ENCODE measurements at regions not wholly inside any gene's neighbourhood (a gene's known extent, or its start where the extent isn't known, plus 50 kb on each side); places are given as distances from the start of the nearest gene placed in this dataset.

GRCh38 chr1:168917796-168918195, 188.7 kb upstream of the ATP1B1 start:
- Histone ChIP-seq H3K4me1 (peaks cover 36% of the 10 kb centered on the region), H3K4me2 (no peak overlapping the region), H3K27ac (0 out of 6 replicates have a peak overlapping the region, but pooled peaks of 1 of the 2 experiments have one; percentile 23), H3K4me3 (no peak overlapping the region), H3K9me3 (no peaks in the 10 kb centered on the region)
- 88% methylated on average over 2 of the region's 2 CpGs for WGBS (ENCODE audit: missing lambda C conversion rate)
- TF ChIP-seq CHD4 (IDR thresholded peaks at IDR 0.05; ENCODE audit: borderline replicate concordance): no peak
- TF ChIP-seq HDAC2 (IDR thresholded peaks at IDR 0.05): no peak
- POLR2A ChIA-PET: no interaction called here
- DNase-seq (ENCODE audit: low read depth in 1 of 2, low spot score in 1 of 2): no peak
- FAIRE-seq: no peak
- no peak for ATAC-seq
- CTCF ChIA-PET: interaction anchor here (0.6 to 0.9 kb wide), 2 partner anchors 17 to 21 kb away, joined by 3 to 5 read pairs; no protein-coding TSS in a partner anchor

DNA sequence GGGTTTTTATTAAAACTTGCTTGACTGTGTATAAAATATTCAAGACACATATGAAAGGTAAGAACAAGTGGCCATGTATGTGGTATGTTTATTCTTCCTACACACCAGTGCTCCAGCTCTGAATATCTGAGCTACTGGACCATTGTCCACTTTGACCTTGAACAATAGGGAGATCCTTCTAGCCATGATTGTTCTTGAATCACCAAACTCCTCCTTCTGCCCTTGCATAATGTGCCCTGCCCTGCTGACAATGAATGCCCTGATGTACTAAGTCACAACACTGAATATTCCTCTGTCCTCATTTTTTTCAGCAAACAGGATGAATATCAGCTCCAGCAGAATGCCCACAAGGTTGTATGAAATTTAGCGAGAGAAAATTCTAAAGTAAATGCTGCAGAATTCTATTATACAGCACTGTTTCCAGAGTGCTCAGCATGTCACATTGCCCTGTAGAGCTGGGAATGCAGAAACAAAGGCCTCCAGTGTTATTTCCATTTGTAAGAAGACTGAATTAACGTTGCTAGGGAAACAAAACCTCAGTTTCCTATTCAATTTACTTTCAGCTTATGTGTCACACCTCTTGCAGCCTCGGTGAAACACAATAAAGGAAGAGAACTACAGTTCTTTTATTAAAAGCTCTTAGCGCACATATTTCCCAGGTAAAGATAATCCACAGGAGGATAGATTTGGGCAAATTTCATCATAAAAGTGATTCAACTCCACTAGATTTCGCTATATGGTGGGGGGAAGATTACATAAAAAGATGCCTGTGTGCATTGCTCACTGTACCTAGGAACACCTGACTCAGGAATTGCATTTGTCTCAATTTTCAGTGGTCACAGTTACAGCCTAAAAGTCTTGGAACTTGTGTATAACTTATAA, 187.4 kb upstream of the ATP1B1 start:
- ATAC-seq (no peak), FAIRE-seq (no peak), DNase-seq (ENCODE audit: low read depth in 1 of 2, low spot score in 1 of 2) (peak in 1 of 2 experiments; percentile 18)
- Histone ChIP-seq H3K4me2 (peak overlapping the region; percentile 27; the same call in 2 of the 3 replicates), H3K9me3 (no peaks in the 10 kb centered on the region), H3K4me1 (peaks cover 46% of the 10 kb centered on the region), H3K27ac (peak overlapping the region; percentile 11 to 14; a peak in 2 of 6 replicates), H3K4me3 (no peak overlapping the region)
- ChIA-PET CTCF (interaction anchor here (0.7 to 1.3 kb wide), 3 partner anchors 177 to 429 kb away, joined by 3 to 4 read pairs (median 4); no protein-coding TSS in a partner anchor), POLR2A (no interaction called here)
- no peak for TF ChIP-seq MAFK (IDR thresholded peaks at IDR 0.05; ENCODE audit: partially characterized antibody)
- TF ChIP-seq EP300 (IDR thresholded peaks at IDR 0.05): no peak
- no peak for TF ChIP-seq BHLHE40 (IDR thresholded peaks at IDR 0.05; ENCODE audit: low read depth, low read length)
- no peak for TF ChIP-seq HEYL (CRISPR knock-in tag; IDR thresholded peaks at IDR 0.05)
- no peak for TF ChIP-seq MAX (IDR thresholded peaks at IDR 0.05)
- no peak for TF ChIP-seq CBX8 (IDR thresholded peaks at IDR 0.05)
- no peak for TF ChIP-seq FOXS1 (CRISPR knock-in tag; IDR thresholded peaks at IDR 0.05)
- no peak for TF ChIP-seq PBX3 (IDR thresholded peaks at IDR 0.05)
- no peak for TF ChIP-seq RARB (CRISPR knock-in tag; IDR thresholded peaks at IDR 0.05)
- TF ChIP-seq MYC (IDR thresholded peaks at IDR 0.05; ENCODE audit: borderline replicate concordance, low read length): no peak
- TF ChIP-seq MAZ (IDR thresholded peaks at IDR 0.05; ENCODE audit: borderline replicate concordance, low read depth, low read length): no peak
- no peak for TF ChIP-seq ZC3H11A (IDR thresholded peaks at IDR 0.05)
- TF ChIP-seq E2F6 (IDR thresholded peaks at IDR 0.05; ENCODE audit: borderline replicate concordance, low read depth): no peak
- TF ChIP-seq RFX5 (IDR thresholded peaks at IDR 0.05): no peak
- no peak for TF ChIP-seq FOSL2 (IDR thresholded peaks at IDR 0.05)
- no peak for TF ChIP-seq FOSL2 (CRISPR knock-in tag; IDR thresholded peaks at IDR 0.05)
- WGBS (ENCODE audit: missing lambda C conversion rate): 87% methylated on average over 5 of the region's 5 CpGs

- ATAC-seq (peak; percentile 88 to 90), FAIRE-seq (peak; percentile 63)
- peak; percentile 16 to 41; a peak in 1 of 5 replicates for TF ChIP-seq EP300 (IDR thresholded peaks at IDR 0.05)
- 0 out of 3 replicates have a peak, but pooled peaks have one; percentile 8 for TF ChIP-seq SMC3 (IDR thresholded peaks at IDR 0.05)
- TF ChIP-seq RARB (CRISPR knock-in tag; IDR thresholded peaks at IDR 0.05): no peak
- TF ChIP-seq JUNB (IDR thresholded peaks at IDR 0.05): peak; percentile 77
- TF ChIP-seq PBX3 (IDR thresholded peaks at IDR 0.05): no peak
- no peak for TF ChIP-seq MAZ (IDR thresholded peaks at IDR 0.05; ENCODE audit: borderline replicate concordance, low read depth, low read length)
- no peak for TF ChIP-seq HOXB13 (CRISPR knock-in tag; IDR thresholded peaks at IDR 0.05; ENCODE audit: low read depth)
- peak; percentile 68; the same call in 1 of the 2 replicates for TF ChIP-seq GATA3 (IDR thresholded peaks at IDR 0.05; ENCODE audit: borderline replicate concordance)
- TF ChIP-seq MYC (IDR thresholded peaks at IDR 0.05; ENCODE audit: borderline replicate concordance, low read length): no peak
- peak; percentile 20 to 24; a peak in 1 of 4 replicates for TF ChIP-seq CEBPB (IDR thresholded peaks at IDR 0.05)
- no peak for TF ChIP-seq EHF (CRISPR knock-in tag; IDR thresholded peaks at IDR 0.05)
- TF ChIP-seq, protein P1, sequence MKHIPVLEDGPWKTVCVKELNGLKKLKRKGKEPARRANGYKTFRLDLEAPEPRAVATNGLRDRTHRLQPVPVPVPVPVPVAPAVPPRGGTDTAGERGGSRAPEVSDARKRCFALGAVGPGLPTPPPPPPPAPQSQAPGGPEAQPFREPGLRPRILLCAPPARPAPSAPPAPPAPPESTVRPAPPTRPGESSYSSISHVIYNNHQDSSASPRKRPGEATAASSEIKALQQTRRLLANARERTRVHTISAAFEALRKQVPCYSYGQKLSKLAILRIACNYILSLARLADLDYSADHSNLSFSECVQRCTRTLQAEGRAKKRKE (CRISPR knock-in tag; IDR thresholded peaks at IDR 0.05; ENCODE audit: low read depth): no peak
- TF ChIP-seq ZFP36 (IDR thresholded peaks at IDR 0.05; ENCODE audit: borderline replicate concordance, partially characterized antibody): no peak
- peak in 1 of 2 experiments; percentile 41; a peak in 2 of 5 replicates for TF ChIP-seq RAD21 (conservative IDR thresholded peaks at IDR 0.05 in 1 of 2, IDR thresholded peaks at IDR 0.05 in 1 of 2)
- no peak for TF ChIP-seq NFE2L2 (conservative IDR thresholded peaks at IDR 0.05; ENCODE audit: low read length)
- TF ChIP-seq FOSL2 (IDR thresholded peaks at IDR 0.05): peak; percentile 30
- peak; percentile 92 for TF ChIP-seq FOSL2 (CRISPR knock-in tag; IDR thresholded peaks at IDR 0.05)
- 0 out of 5 replicates have a peak, but pooled peaks of 1 of the 2 experiments have one; percentile 37 for TF ChIP-seq JUN (IDR thresholded peaks at IDR 0.05)
These were observed 185.9 kb upstream of the ATP1B1 start for GRCh38 chr1:168920456-168921094.

More at GRCh38 chr1:168920456-168921094, 185.9 kb upstream of the ATP1B1 start:
- Histone ChIP-seq H3K9me3 (no peaks in the 10 kb centered on the region), H3K4me2 (peak overlapping the region; percentile 67), H3K4me3 (no peak overlapping the region), H3K4me1 (peaks cover 47% of the 10 kb centered on the region), H3K27ac (peak overlapping the region; percentile 66 to 74)
- ChIA-PET CTCF (interaction anchor here (0.7 to 1.3 kb wide), 2 partner anchors 187 to 317 kb away, joined by 3 to 4 read pairs; no protein-coding TSS in a partner anchor), POLR2A (interaction anchor here (1.0 to 1.2 kb wide), 2 partner anchors 110 to 185 kb away, joined by 3 read pairs; no protein-coding TSS in a partner anchor)
- 6% methylated on average over 6 of the region's 6 CpGs for WGBS (ENCODE audit: missing lambda C conversion rate)
- DNase-seq (ENCODE audit: low read depth in 1 of 2, low spot score in 1 of 2): peak; percentile 44 to 87
